Neural cell (in vitro differentiated cells): ENCODE measurements at regions not wholly inside any gene's neighbourhood (a gene's known extent, or its start where the extent isn't known, plus 50 kb on each side); places are given as distances from the start of the nearest gene placed in this dataset.

Experiments used
- H2AFZ ChIP-seq: fragments of 200-600, 300-800 bp; sonication (generic), shearing (Covaris generic); 2 replicates; pipeline ENCODE4 v1.6.0; 2014; ENCODE audit warnings: low read depth, mild to moderate bottlenecking, antibody characterized with exemption, low read length, moderate library complexity
- H3F3A ChIP-seq: fragments of 200-600 bp; shearing (Covaris generic); 2 replicates; pipeline ENCODE4 v1.6.1; 2016; ENCODE audit warnings: mild to moderate bottlenecking, moderate library complexity, mixed read lengths, antibody characterized with exemption, low read length; ENCODE audit not compliant: insufficient read depth, poor library complexity, severe bottlenecking
- H3K27ac ChIP-seq: fragments of 200-600, 300-800 bp; sonication (generic), shearing (Covaris generic); 2 replicates; pipeline ENCODE4 v1.5.1; 2014; ENCODE audit warnings: mild to moderate bottlenecking, low read length, moderate library complexity
- H3K27me3 ChIP-seq: fragments of 300-800, 200-600 bp; sonication (generic), shearing (Covaris generic); 2 replicates; pipeline ENCODE4 v1.6.0; 2014; ENCODE audit warnings: mild to moderate bottlenecking, low read depth, low read length, moderate library complexity; ENCODE audit not compliant: insufficient read depth
- H3K36me3 ChIP-seq: fragments of 300-800, 200-600 bp; sonication (generic), shearing (Covaris generic); 2 replicates; pipeline ENCODE4 v1.5.1; 2014; ENCODE audit warnings: mild to moderate bottlenecking, antibody characterized with exemption, low read length, moderate library complexity; ENCODE audit not compliant: insufficient read depth
- H3K4me2 ChIP-seq: fragments of 300-800, 200-600 bp; sonication (generic), shearing (Covaris generic); 2 replicates; pipeline ENCODE4 v1.6.0; 2014; ENCODE audit warnings: mild to moderate bottlenecking, low read length
- H3K4me3 ChIP-seq: fragments of 300-800, 200-600 bp; sonication (generic), shearing (Covaris generic); 2 replicates; pipeline ENCODE4 v1.5.1; 2014; ENCODE audit warnings: mild to moderate bottlenecking, low read length, moderate library complexity
- H3K79me2 ChIP-seq: fragments of 200-600 bp; shearing (Covaris generic); replicated peaks from 2 replicates; pipeline ENCODE4 v1.6.0; 2014; ENCODE audit warnings: mild to moderate bottlenecking, low read length, moderate library complexity; ENCODE audit not compliant: insufficient read depth
- H3K9ac ChIP-seq: fragments of 300-800, 200-600 bp; sonication (generic), shearing (Covaris generic); 2 replicates; pipeline ENCODE4 v1.6.1; 2016; ENCODE audit warnings: mild to moderate bottlenecking, low read length, mixed read lengths
- H3K9me2 ChIP-seq: fragments of 200-600 bp; shearing (Covaris generic); 2 replicates; pipeline ENCODE4 v1.6.1; 2016; ENCODE audit warnings: mild to moderate bottlenecking, low read length, mixed read lengths; ENCODE audit not compliant: insufficient read depth
- H3K9me3 ChIP-seq: fragments of 200-600, 300-800 bp; sonication (generic), shearing (Covaris generic); 2 replicates; pipeline ENCODE4 v1.6.1; 2016; ENCODE audit warnings: mild to moderate bottlenecking, mixed run types, low read length, moderate library complexity, mixed read lengths
- H4K20me1 ChIP-seq: fragments of 200-600 bp; shearing (Covaris generic); 2 replicates; pipeline ENCODE4 v1.6.1; 2016; ENCODE audit warnings: mild to moderate bottlenecking, mixed run types; ENCODE audit not compliant: insufficient read depth
- EP300 ChIP-seq: fragments of 450-650 bp; conservative IDR thresholded peaks from 2 replicates; pipeline ENCODE4 v1.6.1; 2014; ENCODE audit warnings: antibody characterized with exemption, mild to moderate bottlenecking, moderate library complexity; ENCODE audit not compliant: poor library complexity, severe bottlenecking
- EZH2 ChIP-seq: fragments of 200-600, 300-800 bp; shearing (Covaris generic), sonication (generic); IDR thresholded peaks from 2 replicates; pipeline ENCODE4 v1.6.1; 2014; ENCODE audit warnings: antibody characterized with exemption, low read length, borderline replicate concordance, mild to moderate bottlenecking; ENCODE audit not compliant: insufficient read depth, poor library complexity, severe bottlenecking
- MXI1 ChIP-seq: fragments of 450-650 bp; conservative IDR thresholded peaks from 2 replicates; pipeline ENCODE4 v1.6.1; 2014; ENCODE audit warnings: antibody characterized with exemption, mild to moderate bottlenecking; ENCODE audit not compliant: poor library complexity, severe bottlenecking
- POLR2AphosphoS5 ChIP-seq: IDR thresholded peaks from 2 replicates; pipeline ENCODE4 v1.6.1; 2012
- RAD21 ChIP-seq: fragments of 450-650 bp; conservative IDR thresholded peaks from 2 replicates; pipeline ENCODE4 v1.6.1; 2014; ENCODE audit warnings: antibody characterized with exemption, mild to moderate bottlenecking, moderate library complexity
- SMC3 ChIP-seq: fragments of 450-650 bp; conservative IDR thresholded peaks from 2 replicates; pipeline ENCODE4 v1.6.1; 2014; ENCODE audit warnings: antibody characterized with exemption, mild to moderate bottlenecking, moderate library complexity; ENCODE audit not compliant: poor library complexity
- TAF1 ChIP-seq: IDR thresholded peaks from 2 replicates; pipeline ENCODE4 v1.6.1; 2012; ENCODE audit warnings: low read depth
- TF ChIP-seq, protein P1 (sequence below): fragments of 450-650 bp; IDR thresholded peaks from 2 replicates; pipeline ENCODE4 v1.5.1; 2014; ENCODE audit warnings: antibody characterized with exemption, mild to moderate bottlenecking, moderate library complexity; ENCODE audit not compliant: poor library complexity, severe bottlenecking
- TF ChIP-seq, protein P2 (sequence below): IDR thresholded peaks from 2 replicates; pipeline ENCODE4 v1.6.1; 2012; ENCODE audit warnings: borderline replicate concordance

DNA sequence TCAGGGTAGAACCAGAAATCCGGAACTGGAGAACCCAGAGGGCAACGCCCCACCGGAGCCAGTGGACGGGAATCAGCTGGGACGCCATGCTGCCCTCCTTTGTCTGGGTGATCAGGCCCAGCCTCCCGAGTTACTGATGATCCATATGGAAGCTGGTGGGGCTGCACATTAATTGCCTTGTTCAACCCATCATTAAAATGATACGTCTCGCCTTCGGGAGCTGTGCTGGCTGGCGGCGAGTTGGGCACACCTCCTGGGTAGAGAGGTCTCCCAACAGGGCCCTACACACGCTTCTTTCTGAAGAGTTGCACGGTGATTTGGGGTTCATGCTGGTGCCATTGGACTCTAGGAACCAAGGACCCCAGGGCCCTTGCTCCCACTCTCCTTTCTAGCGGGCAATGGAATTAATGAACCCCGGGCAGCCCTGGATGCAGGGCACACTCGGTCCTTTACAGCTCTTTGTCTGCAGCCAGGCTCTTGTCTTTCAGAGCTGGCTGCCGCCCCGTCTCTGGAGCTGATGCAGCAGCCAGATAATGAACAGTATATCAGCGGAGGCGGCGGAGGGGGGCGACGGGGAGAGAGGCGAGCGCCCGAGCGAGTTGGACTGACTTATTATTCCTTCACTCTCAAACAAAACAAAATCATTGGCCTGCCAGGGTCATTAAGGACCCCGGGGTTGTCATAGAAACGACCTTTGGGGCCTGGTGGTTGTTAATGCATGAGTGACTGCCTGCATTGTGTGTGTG lies 412.2 kb upstream of the ZMIZ1 start:
- TF ChIP-seq SMC3 (peak; percentile 53), RAD21 (peak; percentile 45), EP300 (peak; percentile 52), EZH2 (no peak), POLR2AphosphoS5 (peak; percentile 61), MXI1 (no peak), TAF1 (peak; percentile 56)
- TF ChIP-seq, protein P1, sequence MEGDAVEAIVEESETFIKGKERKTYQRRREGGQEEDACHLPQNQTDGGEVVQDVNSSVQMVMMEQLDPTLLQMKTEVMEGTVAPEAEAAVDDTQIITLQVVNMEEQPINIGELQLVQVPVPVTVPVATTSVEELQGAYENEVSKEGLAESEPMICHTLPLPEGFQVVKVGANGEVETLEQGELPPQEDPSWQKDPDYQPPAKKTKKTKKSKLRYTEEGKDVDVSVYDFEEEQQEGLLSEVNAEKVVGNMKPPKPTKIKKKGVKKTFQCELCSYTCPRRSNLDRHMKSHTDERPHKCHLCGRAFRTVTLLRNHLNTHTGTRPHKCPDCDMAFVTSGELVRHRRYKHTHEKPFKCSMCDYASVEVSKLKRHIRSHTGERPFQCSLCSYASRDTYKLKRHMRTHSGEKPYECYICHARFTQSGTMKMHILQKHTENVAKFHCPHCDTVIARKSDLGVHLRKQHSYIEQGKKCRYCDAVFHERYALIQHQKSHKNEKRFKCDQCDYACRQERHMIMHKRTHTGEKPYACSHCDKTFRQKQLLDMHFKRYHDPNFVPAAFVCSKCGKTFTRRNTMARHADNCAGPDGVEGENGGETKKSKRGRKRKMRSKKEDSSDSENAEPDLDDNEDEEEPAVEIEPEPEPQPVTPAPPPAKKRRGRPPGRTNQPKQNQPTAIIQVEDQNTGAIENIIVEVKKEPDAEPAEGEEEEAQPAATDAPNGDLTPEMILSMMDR, result peak; percentile 20
- TF ChIP-seq, protein P2, sequence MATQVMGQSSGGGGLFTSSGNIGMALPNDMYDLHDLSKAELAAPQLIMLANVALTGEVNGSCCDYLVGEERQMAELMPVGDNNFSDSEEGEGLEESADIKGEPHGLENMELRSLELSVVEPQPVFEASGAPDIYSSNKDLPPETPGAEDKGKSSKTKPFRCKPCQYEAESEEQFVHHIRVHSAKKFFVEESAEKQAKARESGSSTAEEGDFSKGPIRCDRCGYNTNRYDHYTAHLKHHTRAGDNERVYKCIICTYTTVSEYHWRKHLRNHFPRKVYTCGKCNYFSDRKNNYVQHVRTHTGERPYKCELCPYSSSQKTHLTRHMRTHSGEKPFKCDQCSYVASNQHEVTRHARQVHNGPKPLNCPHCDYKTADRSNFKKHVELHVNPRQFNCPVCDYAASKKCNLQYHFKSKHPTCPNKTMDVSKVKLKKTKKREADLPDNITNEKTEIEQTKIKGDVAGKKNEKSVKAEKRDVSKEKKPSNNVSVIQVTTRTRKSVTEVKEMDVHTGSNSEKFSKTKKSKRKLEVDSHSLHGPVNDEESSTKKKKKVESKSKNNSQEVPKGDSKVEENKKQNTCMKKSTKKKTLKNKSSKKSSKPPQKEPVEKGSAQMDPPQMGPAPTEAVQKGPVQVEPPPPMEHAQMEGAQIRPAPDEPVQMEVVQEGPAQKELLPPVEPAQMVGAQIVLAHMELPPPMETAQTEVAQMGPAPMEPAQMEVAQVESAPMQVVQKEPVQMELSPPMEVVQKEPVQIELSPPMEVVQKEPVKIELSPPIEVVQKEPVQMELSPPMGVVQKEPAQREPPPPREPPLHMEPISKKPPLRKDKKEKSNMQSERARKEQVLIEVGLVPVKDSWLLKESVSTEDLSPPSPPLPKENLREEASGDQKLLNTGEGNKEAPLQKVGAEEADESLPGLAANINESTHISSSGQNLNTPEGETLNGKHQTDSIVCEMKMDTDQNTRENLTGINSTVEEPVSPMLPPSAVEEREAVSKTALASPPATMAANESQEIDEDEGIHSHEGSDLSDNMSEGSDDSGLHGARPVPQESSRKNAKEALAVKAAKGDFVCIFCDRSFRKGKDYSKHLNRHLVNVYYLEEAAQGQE, result peak; percentile 40
- Histone ChIP-seq H3K79me2 (no peaks in the 10 kb centered on the region), H2AFZ (peak overlapping the region; percentile 36), H3F3A (peaks cover 3% of the 10 kb centered on the region), H3K9me2 (no peaks in the 10 kb centered on the region), H3K36me3 (no peaks in the 10 kb centered on the region), H3K4me2 (peak overlapping the region; percentile 14), H3K9me3 (no peaks in the 10 kb centered on the region), H3K27me3 (no peaks in the 10 kb centered on the region), H3K27ac (peak overlapping the region; percentile 83), H4K20me1 (no peaks in the 10 kb centered on the region), H3K4me3 (peak overlapping the region; percentile 25), H3K9ac (peak overlapping the region; percentile 70)

DNA sequence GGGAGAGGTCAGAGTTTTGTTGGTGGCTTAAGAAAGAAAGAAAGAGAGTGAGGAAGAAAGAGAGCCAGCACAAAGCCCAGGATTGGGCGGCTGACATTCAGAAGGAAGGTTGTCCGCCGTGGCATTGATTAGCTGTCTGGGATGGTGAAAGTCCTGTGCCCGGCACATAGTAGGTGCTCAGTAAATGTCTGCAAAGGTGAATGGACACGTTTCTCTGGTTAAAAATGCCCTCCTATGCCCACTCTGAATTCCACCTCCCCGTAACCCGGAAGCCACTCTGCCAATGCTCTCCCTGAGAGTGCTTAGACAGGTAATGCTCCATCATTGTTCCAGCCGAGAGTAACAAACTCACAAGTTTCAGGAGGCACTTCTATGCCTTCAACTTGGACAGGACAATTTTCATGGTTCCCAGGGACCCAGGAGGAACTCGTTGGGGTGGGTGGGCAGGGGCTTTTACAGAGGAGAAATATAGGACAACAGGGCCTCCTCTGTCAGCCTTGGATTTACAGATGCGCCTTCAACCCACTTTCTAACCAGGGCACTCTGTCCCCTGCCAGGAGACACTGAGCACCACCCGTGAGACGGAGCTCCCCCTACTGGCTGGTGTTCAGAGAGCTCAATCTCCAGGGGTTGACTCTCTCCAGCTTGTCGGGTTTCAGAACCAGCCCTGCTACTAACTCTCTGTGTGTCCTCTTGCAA lies 411.5 kb upstream of the ZMIZ1 start:
- Histone ChIP-seq H3K36me3 (no peaks in the 10 kb centered on the region), H3K4me2 (no peak overlapping the region), H2AFZ (no peak overlapping the region), H3K4me3 (no peak overlapping the region), H3F3A (peaks cover 3% of the 10 kb centered on the region), H3K79me2 (no peaks in the 10 kb centered on the region), H4K20me1 (no peaks in the 10 kb centered on the region), H3K27ac (peak overlapping the region; percentile 83), H3K9me3 (no peaks in the 10 kb centered on the region), H3K27me3 (no peaks in the 10 kb centered on the region), H3K9me2 (no peaks in the 10 kb centered on the region), H3K9ac (peak overlapping the region; percentile 70)
- TF ChIP-seq SMC3 (no peak), MXI1 (no peak), TAF1 (no peak), EP300 (no peak), EZH2 (no peak), POLR2AphosphoS5 (no peak), RAD21 (no peak)
- TF ChIP-seq, protein P1, result no peak
- TF ChIP-seq, protein P2, result no peak
